H1 (cell line): ENCODE measurements at regions not wholly inside any gene's neighbourhood (a gene's known extent, or its start where the extent isn't known, plus 50 kb on each side); places are given as distances from the start of the nearest gene placed in this dataset.

ENCODE experiments used
- SIN3A ChIP-seq, 2 experiments: IDR thresholded peaks in 1 of 2; conservative IDR thresholded peaks in 1 of 2; 2 replicates each; pipeline ENCODE4 v1.6.1; 2011 to 2012; ENCODE audit warnings: low read length in 2 of 2, improper control_type of control experiment in 1 of 2, low read depth in 1 of 2, mild to moderate bottlenecking in 1 of 2
- SP4 ChIP-seq: IDR thresholded peaks from 2 replicates; pipeline ENCODE4 v1.6.1; 2012; ENCODE audit warnings: low read length, inconsistent platforms
- SUZ12 ChIP-seq: fragments of 200-600 bp; sonication (generic); IDR thresholded peaks from 2 replicates; pipeline ENCODE4 v1.6.1; 2012; ENCODE audit warnings: mild to moderate bottlenecking, inconsistent platforms, low read length, moderate library complexity, mixed read lengths

DNA sequence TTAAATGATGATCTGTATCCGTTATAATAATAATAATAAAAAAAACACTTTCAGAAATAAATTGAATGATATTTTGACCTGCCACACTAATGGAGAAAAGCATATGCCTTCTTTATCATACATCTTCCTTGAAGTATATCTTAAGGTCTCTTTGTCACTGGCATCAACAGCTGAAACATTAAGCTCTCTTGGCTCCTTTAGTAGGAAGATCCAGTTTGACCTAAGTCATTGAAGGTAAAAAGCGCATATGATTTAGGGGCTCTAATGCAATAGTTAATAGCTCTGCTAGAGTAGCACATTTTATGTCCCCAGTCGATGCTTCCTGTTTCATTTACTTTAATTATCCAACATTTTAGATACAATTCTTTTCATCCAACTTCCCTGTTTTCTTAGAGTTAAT is 1010.8 kb downstream of the STPG2 start (continued):
- TF ChIP-seq SIN3A (conservative IDR thresholded peaks at IDR 0.05 in 1 of 2, IDR thresholded peaks at IDR 0.05 in 1 of 2; ENCODE audit: low read depth in 1 of 2, low read length in 2 of 2) (no peak), SP4 (no peak), SUZ12 (no peak)
